ENCODE measurements at regions not wholly inside any gene's neighbourhood (a gene's known extent, or its start where the extent isn't known, plus 50 kb on each side); places are given as distances from the start of the nearest gene placed in this dataset.

DNA sequence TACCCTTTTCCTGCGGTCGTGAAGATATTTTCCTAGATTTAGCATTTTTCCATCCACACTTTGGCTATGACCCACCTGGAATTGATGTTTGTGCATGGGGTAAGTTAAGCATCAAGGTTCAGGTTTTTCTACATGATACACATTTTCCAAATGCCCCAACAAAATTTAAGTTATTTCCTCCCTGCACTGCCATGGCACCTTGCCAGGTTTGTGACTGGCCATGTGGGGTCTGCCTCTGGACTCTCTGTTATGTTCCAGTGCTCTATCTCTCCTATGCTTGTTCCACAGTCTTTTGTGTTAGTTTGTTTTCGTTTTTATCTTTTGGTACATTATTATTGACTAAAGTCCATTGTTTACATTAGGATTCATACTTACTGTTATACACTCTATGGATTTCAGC, 934.3 kb downstream of the TBC1D22A start:
- TF ChIP-seq CTCF (IDR thresholded peaks at IDR 0.05) (no peak), POLR2AphosphoS5 (IDR thresholded peaks at IDR 0.05) (no peak)
